Transverse colon (tissue), 4 donors: ENCODE measurements at regions not wholly inside any gene's neighbourhood (a gene's known extent, or its start where the extent isn't known, plus 50 kb on each side); places are given as distances from the start of the nearest gene placed in this dataset.

Source experiments
- DNase-seq: peaks from one replicate; pipeline ENCODE4 v3.0.0-alpha.2; 2019
- H3K27ac ChIP-seq, 4 donors: fragments of 200-600 bp; sonication (generic); 2 replicates each; pipeline ENCODE4 v1.5.1; 2016 to 2018; ENCODE audit warnings: inconsistent platforms in 4 of 4
- H3K27me3 ChIP-seq: fragments of 200-600 bp; sonication (generic); 2 replicates; pipeline ENCODE4 v1.5.1; 2017; ENCODE audit warnings: inconsistent platforms
- H3K36me3 ChIP-seq, 4 donors: fragments of 200-600 bp; sonication (generic); 2 replicates each; pipeline ENCODE4 v1.5.1; 2017 to 2019; ENCODE audit warnings: inconsistent platforms in 4 of 4
- H3K4me1 ChIP-seq, 4 donors: fragments of 200-600 bp; sonication (generic); 2 replicates each; pipeline ENCODE4 v1.5.1; 2017 to 2020; ENCODE audit warnings: inconsistent platforms in 4 of 4
- H3K4me3 ChIP-seq, 4 donors: fragments of 200-600 bp; sonication (generic); 1 replicate in 1 of 4; 2 replicates in 3 of 4; pipeline versions ENCODE4 v1.5.1 to v1.6.1; 2017 to 2019; ENCODE audit warnings: inconsistent platforms in 4 of 4
- H3K9me3 ChIP-seq, 2 donors: fragments of 200-600 bp; sonication (generic); 2 replicates each; pipeline ENCODE4 v1.5.1; 2017 to 2019; ENCODE audit warnings: inconsistent platforms in 2 of 2
- EP300 ChIP-seq: sonication (generic); formaldehyde crosslinking; IDR thresholded peaks from one replicate; pipeline ENCODE4 v1.6.1; 2017; ENCODE audit warnings: antibody characterized with exemption, low read depth
- POLR2A ChIP-seq: fragments of 450-650 bp; IDR thresholded peaks from one replicate; pipeline ENCODE4 v1.6.1; 2016; ENCODE audit warnings: antibody characterized with exemption, mild to moderate bottlenecking, moderate library complexity
- POLR2AphosphoS5 ChIP-seq, 3 donors: sonication (generic); formaldehyde crosslinking; IDR thresholded peaks; one replicate each; pipeline ENCODE4 v1.6.1; 2016; ENCODE audit warnings: antibody characterized with exemption in 3 of 3
- WGBS, 2 donors: methylation state at CpG; one replicate each; pipeline ENCODE4 v1.1.5; 2018; ENCODE audit warnings: low coverage in 1 of 2; 5-methylcytosine and 5-hydroxymethylcytosine counted together
- in situ Hi-C, 4 donors: fragments of 200-750 bp; cut with MboI; loops; one replicate each; pipeline versions ENCODE4 v1.15.0 to v1.15.1; 2017; ENCODE audit warnings: low sequenced_read_pairs in 3 of 4, low pct_ligation_motif_present in 1 of 4, low pct_unique_long_range_greater_than_20kb in 1 of 4
- intact Hi-C: fragments of 100-400 bp; cut with DNase I; formaldehyde crosslinking; loops from one replicate; pipeline ENCODE4 v1.15.1; 2023; ENCODE audit warnings: low total_unique reads
- TF ChIP-seq, protein P1 (sequence below), 5 experiments: fragments of 200-600 bp in 3 of 5; fragments of 450-650 bp in 2 of 5; sonication (generic) in 3 of 5; IDR thresholded peaks; 1 replicate in 2 of 5; 2 replicates in 3 of 5; pipeline ENCODE4 v1.5.1; 2016 to 2017; ENCODE audit warnings: antibody characterized with exemption in 5 of 5, inconsistent platforms in 3 of 5, mild to moderate bottlenecking in 2 of 5, moderate library complexity in 1 of 5

DNA sequence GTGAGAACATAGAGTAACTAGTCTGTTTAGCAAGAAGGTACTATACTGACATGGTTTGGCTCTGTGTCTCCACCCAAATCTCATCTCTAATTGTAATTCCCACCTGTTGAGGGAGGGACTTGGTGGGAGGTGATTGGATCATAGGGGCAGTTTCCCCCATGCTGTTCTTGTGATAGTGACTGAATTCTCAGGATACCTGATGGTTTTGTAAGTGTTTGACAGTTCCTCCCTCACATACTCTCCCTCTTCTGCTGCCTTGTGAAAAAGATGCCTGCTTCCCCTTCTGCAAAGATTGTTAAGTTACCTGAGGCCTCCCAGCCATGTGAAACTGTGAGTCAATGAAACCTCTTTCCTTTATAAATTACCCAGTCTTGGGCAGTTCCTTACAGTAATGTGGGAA lies 240.4 kb upstream of the ST8SIA4 start:
- in situ Hi-C loops, result no loop called here
- TF ChIP-seq EP300 (no peak), POLR2AphosphoS5 (IDR thresholded peaks at IDR 0.05) (no peak), POLR2A (no peak)
- TF ChIP-seq, protein P1, sequence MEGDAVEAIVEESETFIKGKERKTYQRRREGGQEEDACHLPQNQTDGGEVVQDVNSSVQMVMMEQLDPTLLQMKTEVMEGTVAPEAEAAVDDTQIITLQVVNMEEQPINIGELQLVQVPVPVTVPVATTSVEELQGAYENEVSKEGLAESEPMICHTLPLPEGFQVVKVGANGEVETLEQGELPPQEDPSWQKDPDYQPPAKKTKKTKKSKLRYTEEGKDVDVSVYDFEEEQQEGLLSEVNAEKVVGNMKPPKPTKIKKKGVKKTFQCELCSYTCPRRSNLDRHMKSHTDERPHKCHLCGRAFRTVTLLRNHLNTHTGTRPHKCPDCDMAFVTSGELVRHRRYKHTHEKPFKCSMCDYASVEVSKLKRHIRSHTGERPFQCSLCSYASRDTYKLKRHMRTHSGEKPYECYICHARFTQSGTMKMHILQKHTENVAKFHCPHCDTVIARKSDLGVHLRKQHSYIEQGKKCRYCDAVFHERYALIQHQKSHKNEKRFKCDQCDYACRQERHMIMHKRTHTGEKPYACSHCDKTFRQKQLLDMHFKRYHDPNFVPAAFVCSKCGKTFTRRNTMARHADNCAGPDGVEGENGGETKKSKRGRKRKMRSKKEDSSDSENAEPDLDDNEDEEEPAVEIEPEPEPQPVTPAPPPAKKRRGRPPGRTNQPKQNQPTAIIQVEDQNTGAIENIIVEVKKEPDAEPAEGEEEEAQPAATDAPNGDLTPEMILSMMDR (IDR thresholded peaks at IDR 0.05), result no peak
- Histone ChIP-seq H3K36me3 (no peaks in the 10 kb centered on the region), H3K4me3 (no peak overlapping the region), H3K4me1 (no peaks in the 10 kb centered on the region), H3K9me3 (no peaks in the 10 kb centered on the region), H3K27me3 (no peaks in the 10 kb centered on the region), H3K27ac (no peak overlapping the region)
- intact Hi-C loops, result no loop called here
- DNase-seq, result no peak

DNA sequence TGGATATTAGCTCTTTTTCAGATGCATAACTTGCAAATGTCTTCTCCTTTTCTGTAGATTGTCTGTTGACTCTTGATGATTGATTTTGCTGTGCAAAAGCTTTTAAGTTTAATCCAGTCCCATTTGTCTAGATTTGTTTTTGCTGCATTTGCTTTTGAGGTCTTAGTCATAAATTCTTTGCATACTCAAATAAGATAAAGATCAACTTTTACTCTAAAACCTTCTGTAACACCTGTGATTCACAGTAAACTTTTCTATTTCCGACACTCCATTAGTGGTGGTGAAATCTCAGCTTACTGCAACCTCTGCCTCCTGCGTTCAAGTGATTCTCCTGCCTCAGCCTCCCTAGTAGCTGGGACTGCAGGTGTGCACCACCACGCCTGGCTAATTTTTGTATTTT lies 239.0 kb upstream of the ST8SIA4 start:
- no peaks in the 10 kb centered on the region for H3K9me3 ChIP-seq
- no peak overlapping the region for H3K4me3 ChIP-seq
- in situ Hi-C loops, result no loop called here
- H3K27me3 ChIP-seq, result no peaks in the 10 kb centered on the region
- DNase-seq, result no peak
- TF ChIP-seq EP300 (no peak), POLR2AphosphoS5 (IDR thresholded peaks at IDR 0.05) (no peak), POLR2A (no peak)
- TF ChIP-seq, protein P1 (IDR thresholded peaks at IDR 0.05), result no peak
- H3K36me3 ChIP-seq, result no peaks in the 10 kb centered on the region
- 86 to 89% methylated on average over 1 to 3 of the region's 3 CpGs for WGBS, 2 donors
- intact Hi-C loops, result no loop called here
- no peak overlapping the region for H3K27ac ChIP-seq
- no peaks in the 10 kb centered on the region for H3K4me1 ChIP-seq

DNA sequence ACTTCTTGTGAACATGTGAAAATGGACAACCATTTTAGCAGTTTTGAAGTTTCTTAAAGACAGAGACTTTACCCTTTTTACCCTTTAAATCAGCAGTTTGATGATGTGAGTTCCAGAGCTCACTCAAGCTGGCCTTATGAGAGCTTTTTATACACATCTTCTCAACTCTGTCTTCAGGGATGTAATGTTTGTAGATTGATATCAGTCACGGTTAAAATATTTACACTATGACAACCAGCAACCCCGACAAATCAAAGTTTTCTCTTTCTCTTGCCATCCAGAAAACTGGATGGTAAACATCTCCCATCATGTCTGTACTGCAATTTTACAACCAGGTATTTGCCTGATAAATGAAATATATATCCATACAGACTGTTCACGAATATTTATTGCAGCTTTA lies 233.4 kb upstream of the ST8SIA4 start:
- 46 to 61% methylated on average over 2 to 3 of the region's 3 CpGs for WGBS, 2 donors
- TF ChIP-seq POLR2AphosphoS5 (IDR thresholded peaks at IDR 0.05), result no peak
- TF ChIP-seq EP300, result no peak
- TF ChIP-seq POLR2A, result no peak
- TF ChIP-seq, protein P1 (IDR thresholded peaks at IDR 0.05), result no peak
- Histone ChIP-seq H3K9me3 (no peaks in the 10 kb centered on the region), H3K27ac (no peak overlapping the region), H3K4me1 (no peaks in the 10 kb centered on the region), H3K4me3 (no peak overlapping the region), H3K36me3 (no peaks in the 10 kb centered on the region), H3K27me3 (no peaks in the 10 kb centered on the region)
- no peak for DNase-seq
- in situ Hi-C loops (no loop called here), intact Hi-C loops (no loop called here)

DNA sequence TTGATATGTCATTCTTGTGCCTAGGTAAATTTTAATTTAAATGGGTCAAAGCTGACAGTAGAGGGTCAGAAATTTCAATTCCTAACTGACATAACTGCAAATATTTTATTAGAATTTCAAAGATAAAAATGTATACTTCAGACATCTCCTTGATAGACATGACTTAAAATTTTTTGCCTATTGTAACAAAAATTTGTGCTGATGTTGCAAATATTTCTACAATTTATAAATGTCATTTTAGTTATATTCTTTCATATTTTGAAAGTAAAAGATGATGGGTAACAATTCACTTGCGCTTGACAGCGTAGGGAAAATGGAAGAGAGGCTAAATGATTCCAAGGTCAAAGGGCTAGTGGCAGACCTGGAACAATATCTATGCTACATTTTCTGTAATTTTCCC lies 220.3 kb upstream of the ST8SIA4 start:
- in situ Hi-C loops (no loop called here), intact Hi-C loops (no loop called here)
- H3K4me3 ChIP-seq, result no peak overlapping the region
- H3K4me1 ChIP-seq, result no peaks in the 10 kb centered on the region
- no peaks in the 10 kb centered on the region for H3K9me3 ChIP-seq
- TF ChIP-seq, protein P1 (IDR thresholded peaks at IDR 0.05), result no peak
- TF ChIP-seq POLR2AphosphoS5 (IDR thresholded peaks at IDR 0.05) (no peak), POLR2A (no peak), EP300 (no peak)
- WGBS, 2 donors, result 82 to 85% methylated on average over 2 of the region's 2 CpGs
- no peaks in the 10 kb centered on the region for H3K27me3 ChIP-seq
- H3K27ac ChIP-seq, result no peak overlapping the region
- DNase-seq, result no peak
- H3K36me3 ChIP-seq, result no peaks in the 10 kb centered on the region
